ENCODE measurements at regions not wholly inside any gene's neighbourhood (a gene's known extent, or its start where the extent isn't known, plus 50 kb on each side); places are given as distances from the start of the nearest gene placed in this dataset.

GRCh38 chr1:113198806-113199205, 125.8 kb downstream of the LRIG2 start:
- Histone ChIP-seq H3T11ph (ENCODE audit: low read length) (no peak overlapping the region), H4K5ac (ENCODE audit: insufficient read length, low read depth, low read length) (no peak overlapping the region), H3K27ac (ENCODE audit: insufficient read length, low read depth, low read length) (no peak overlapping the region), H3K23ac (ENCODE audit: insufficient read length, low read depth, low read length) (no peak overlapping the region), H4K20me1 (ENCODE audit: control insufficient read depth, insufficient read depth, insufficient read length) (no peaks in the 10 kb centered on the region), H3K79me2 (ENCODE audit: insufficient read depth, low read length) (no peaks in the 10 kb centered on the region), H3K79me1 (ENCODE audit: insufficient read depth, low read depth, low read length, poor library complexity, severe bottlenecking) (no peaks in the 10 kb centered on the region), H2BK5ac (ENCODE audit: insufficient read length, low read length) (no peak overlapping the region), H4K91ac (ENCODE audit: insufficient read length, low read depth, low read length) (no peak overlapping the region), H3K23me2 (ENCODE audit: insufficient read length, low read depth, low read length, poor library complexity, severe bottlenecking) (no peaks in the 10 kb centered on the region), H3K27me3 (ENCODE audit: insufficient read depth, low read length) (no peaks in the 10 kb centered on the region), H3K14ac (ENCODE audit: insufficient read depth, low read length) (no peak overlapping the region), H4K8ac (replicated peaks; ENCODE audit: insufficient read length, low read depth, low read length) (no peak overlapping the region), H3K4me1 (ENCODE audit: insufficient read depth, low read length) (peaks cover 2% of the 10 kb centered on the region; the same call in 1 of the 2 replicates), H3K4ac (ENCODE audit: low read depth, low read length) (no peak overlapping the region), H2BK120ac (ENCODE audit: low read depth, low read length, poor library complexity, severe bottlenecking) (no peak overlapping the region), H2AK5ac (ENCODE audit: insufficient read length, low read length) (no peak overlapping the region), H3K4me2 (ENCODE audit: insufficient read depth, insufficient read length, low read length) (no peak overlapping the region), H2BK12ac (ENCODE audit: insufficient read length, low read depth, low read length) (no peak overlapping the region), H3K9ac (ENCODE audit: extremely low read depth, insufficient read length, low read length) (no peak overlapping the region), H2BK20ac (ENCODE audit: low read depth, low read length, poor library complexity, severe bottlenecking) (no peak overlapping the region), H3K56ac (ENCODE audit: insufficient read length, low read depth, low read length) (no peak overlapping the region), H2BK15ac (ENCODE audit: low read depth, low read length) (no peak overlapping the region), H2AFZ (ENCODE audit: low read length) (no peak overlapping the region), H3K18ac (ENCODE audit: insufficient read length, low read depth, low read length) (no peak overlapping the region), H3K9me3 (ENCODE audit: control insufficient read depth, low read depth, low read length) (no peaks in the 10 kb centered on the region)
- Mint-ChIP-seq H3K27me3 (ENCODE audit: low read depth) (no peaks in the 10 kb centered on the region), H3K9me3 (no peaks in the 10 kb centered on the region), H3K27ac (no peak overlapping the region), H3K4me1 (peaks cover 62 to 68% of the 10 kb centered on the region in 2 experiments), H3K36me3 (ENCODE audit: insufficient read depth in 1 of 3, low read depth in 3 of 3) (no peaks in the 10 kb centered on the region), H3K4me3 (no peak overlapping the region)
- DNase-seq: no peak
- WGBS (ENCODE audit: extremely low coverage, insufficient read length, low lambda C conversion rate): no CpG with 5 or more reads among the region's 24 CpGs
- TF ChIP-seq CTCF (conservative IDR thresholded peaks at IDR 0.05): no peak
